ENCODE measurements at regions not wholly inside any gene's neighbourhood (a gene's known extent, or its start where the extent isn't known, plus 50 kb on each side); places are given as distances from the start of the nearest gene placed in this dataset.

GRCh38 chr1:72896256-72896655 lies 613.9 kb upstream of the NEGR1 start:
- TF ChIP-seq POLR2A (IDR thresholded peaks at IDR 0.05) (no peak), CTCF (IDR thresholded peaks at IDR 0.05) (no peak)

Measured in uterus (tissue), 2 donors.